ENCODE measurements at regions not wholly inside any gene's neighbourhood (a gene's known extent, or its start where the extent isn't known, plus 50 kb on each side); places are given as distances from the start of the nearest gene placed in this dataset.

DNA sequence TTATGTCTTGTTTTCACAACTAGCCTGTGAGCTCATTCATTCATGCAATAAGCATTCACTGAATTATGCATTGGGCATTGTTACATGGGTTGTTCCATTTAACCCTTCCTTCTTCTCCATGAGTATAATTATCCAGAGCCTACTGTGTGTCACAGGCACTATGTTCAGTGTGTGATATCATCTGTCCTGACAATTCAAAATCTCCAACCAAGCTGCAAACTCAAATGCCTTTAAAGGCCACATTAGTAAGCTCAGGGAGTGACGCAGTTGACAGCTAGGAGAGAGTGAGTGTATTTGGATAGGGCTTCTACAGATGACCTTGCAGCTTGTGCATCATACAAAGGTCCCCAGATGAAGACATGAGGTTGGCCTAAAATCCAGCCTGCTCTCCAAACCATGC, 289.5 kb downstream of the OMA1 start:
- no peaks in the 10 kb centered on the region for H3K36me3 Mint-ChIP-seq
- H3K4me3 Mint-ChIP-seq: no peak overlapping the region
- H3K27ac Mint-ChIP-seq: no peak overlapping the region
- no peak for ATAC-seq
- no peak for DNase-seq (ENCODE audit: low spot score in 2 of 2)
- no peaks in the 10 kb centered on the region for H3K9me3 Mint-ChIP-seq
- H3K4me1 Mint-ChIP-seq: no peaks in the 10 kb centered on the region

DNA sequence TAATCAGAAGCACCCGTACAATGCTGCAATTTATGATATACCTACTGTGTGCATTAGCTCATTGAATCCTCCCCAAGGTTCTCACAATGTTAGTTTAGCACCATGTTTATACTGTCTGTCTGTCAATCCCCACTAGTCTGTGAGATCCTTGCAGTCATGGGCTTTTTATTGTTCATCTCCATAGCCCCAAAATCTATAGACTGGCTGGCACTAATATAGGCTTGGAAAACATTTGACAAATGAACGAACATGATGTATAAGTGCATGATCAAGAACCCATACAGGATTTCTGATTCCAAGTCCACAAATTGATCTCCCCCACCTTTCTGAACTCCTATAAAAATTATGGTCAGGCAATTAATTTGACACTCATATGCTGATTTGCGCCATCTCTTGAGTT, 290.0 kb downstream of the OMA1 start:
- Mint-ChIP-seq H3K27ac (no peak overlapping the region), H3K4me3 (no peak overlapping the region), H3K9me3 (no peaks in the 10 kb centered on the region), H3K36me3 (no peaks in the 10 kb centered on the region), H3K4me1 (no peaks in the 10 kb centered on the region)
- DNase-seq (ENCODE audit: low spot score in 2 of 2): no peak
- no peak for ATAC-seq

DNA sequence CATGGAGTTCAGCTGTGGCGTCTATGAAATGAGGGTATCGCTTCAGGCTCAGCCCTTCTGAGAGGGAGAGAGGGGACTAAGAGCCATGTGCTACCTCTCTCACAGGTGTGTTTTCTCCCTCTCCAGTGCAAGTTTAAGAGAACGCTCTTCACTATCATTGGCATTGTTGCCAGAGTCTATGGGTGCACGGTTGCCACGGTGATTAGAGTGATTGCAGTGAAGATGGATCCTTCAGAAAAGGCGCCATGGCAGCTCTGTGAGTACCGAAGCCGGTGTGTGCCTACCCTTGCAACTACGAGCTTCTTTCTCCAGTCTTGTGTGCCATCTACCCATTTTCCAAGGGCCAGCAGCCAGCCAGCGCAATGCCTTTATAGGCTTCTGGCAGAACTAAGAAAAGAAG, 290.5 kb downstream of the OMA1 start:
- Mint-ChIP-seq H3K4me1 (no peaks in the 10 kb centered on the region), H3K36me3 (no peaks in the 10 kb centered on the region), H3K9me3 (no peaks in the 10 kb centered on the region), H3K27ac (no peak overlapping the region), H3K4me3 (no peak overlapping the region)
- no peak for DNase-seq (ENCODE audit: low spot score in 2 of 2)
- no peak for ATAC-seq

DNA sequence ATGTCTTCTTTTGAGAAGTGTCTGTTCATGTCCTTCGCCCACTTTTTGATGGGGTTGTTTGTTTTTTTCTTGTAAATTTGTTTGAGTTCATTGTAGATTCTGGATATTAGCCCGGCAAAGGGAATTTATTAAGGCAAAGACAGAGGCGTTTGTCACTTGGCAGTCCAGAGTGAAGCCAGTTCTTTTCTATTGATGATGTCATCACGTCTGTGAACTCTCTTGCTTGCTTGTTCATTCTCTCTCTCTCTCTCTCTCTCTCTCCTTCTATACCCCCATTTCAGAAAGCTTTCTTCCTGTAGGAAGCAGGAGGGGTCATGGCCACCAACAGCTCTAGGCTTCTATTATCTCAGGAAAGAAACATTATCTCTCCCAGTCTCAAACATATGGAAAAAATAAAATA, 291.3 kb downstream of the OMA1 start:
- peaks cover 2% of the 10 kb centered on the region for H3K4me1 Mint-ChIP-seq
- no peak for ATAC-seq
- H3K4me3 Mint-ChIP-seq: no peak overlapping the region
- no peak overlapping the region for H3K27ac Mint-ChIP-seq
- H3K9me3 Mint-ChIP-seq: no peaks in the 10 kb centered on the region
- no peaks in the 10 kb centered on the region for H3K36me3 Mint-ChIP-seq
- no peak for DNase-seq (ENCODE audit: low spot score in 2 of 2)

DNA sequence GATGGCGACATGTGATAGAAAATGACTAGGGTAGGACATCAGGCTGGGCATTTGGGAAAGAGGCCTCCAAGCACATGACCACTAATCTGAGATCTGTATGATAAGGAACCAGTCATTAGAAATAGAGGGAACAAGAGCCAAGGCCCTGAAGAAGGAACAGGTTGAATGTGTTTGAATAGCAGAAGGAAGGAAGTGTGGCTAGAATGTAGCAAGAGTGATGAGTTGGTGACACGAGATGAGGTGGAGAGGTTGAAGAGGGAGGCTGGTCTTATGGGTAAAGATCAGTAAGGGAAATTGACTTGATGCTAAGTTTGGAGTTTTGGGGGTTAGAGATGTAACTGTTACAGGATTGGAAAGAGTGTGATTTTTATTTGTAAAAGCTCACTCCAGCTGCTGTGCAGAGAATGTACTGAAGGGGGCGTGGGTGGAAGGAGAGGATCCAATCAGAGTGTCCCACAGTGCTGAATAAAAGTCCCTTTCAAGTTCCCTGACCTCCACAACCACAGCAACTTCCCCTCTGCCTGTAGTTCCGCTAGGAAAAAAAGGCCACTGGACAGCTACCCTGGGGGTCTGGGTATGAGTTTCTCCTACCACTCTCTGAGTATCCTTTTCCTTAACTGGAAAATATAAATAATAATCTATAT, 295.0 kb downstream of the OMA1 start:
- ATAC-seq (no peak), DNase-seq (ENCODE audit: low spot score in 2 of 2) (no peak)
- Mint-ChIP-seq H3K36me3 (no peaks in the 10 kb centered on the region), H3K4me1 (peaks cover 5% of the 10 kb centered on the region), H3K27ac (no peak overlapping the region), H3K4me3 (no peak overlapping the region), H3K9me3 (no peaks in the 10 kb centered on the region)

DNA sequence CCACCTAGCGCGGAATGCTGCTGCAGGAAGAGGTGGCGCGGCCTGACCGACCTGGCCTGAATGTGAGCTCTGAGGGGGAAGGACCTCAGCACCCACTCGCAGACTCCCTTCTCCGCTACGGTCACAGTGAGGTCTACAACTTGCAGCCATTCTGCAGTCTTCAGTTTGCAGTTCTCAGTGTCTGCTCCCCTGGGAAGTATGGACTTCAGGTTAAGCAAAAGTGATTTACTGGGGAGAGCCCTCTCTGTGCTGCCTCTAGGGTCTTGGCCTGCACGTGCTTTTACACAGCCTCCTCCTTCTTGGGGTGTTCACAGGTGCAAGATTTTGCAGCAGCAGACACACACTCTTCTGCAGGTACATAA, 296.0 kb downstream of the OMA1 start:
- H3K36me3 Mint-ChIP-seq: no peaks in the 10 kb centered on the region
- no peaks in the 10 kb centered on the region for H3K9me3 Mint-ChIP-seq
- ATAC-seq (no peak), DNase-seq (ENCODE audit: low spot score in 2 of 2) (no peak)
- no peak overlapping the region for H3K27ac Mint-ChIP-seq
- H3K4me1 Mint-ChIP-seq: peaks cover 5% of the 10 kb centered on the region
- peak overlapping the region; percentile 53 for H3K4me3 Mint-ChIP-seq

DNA sequence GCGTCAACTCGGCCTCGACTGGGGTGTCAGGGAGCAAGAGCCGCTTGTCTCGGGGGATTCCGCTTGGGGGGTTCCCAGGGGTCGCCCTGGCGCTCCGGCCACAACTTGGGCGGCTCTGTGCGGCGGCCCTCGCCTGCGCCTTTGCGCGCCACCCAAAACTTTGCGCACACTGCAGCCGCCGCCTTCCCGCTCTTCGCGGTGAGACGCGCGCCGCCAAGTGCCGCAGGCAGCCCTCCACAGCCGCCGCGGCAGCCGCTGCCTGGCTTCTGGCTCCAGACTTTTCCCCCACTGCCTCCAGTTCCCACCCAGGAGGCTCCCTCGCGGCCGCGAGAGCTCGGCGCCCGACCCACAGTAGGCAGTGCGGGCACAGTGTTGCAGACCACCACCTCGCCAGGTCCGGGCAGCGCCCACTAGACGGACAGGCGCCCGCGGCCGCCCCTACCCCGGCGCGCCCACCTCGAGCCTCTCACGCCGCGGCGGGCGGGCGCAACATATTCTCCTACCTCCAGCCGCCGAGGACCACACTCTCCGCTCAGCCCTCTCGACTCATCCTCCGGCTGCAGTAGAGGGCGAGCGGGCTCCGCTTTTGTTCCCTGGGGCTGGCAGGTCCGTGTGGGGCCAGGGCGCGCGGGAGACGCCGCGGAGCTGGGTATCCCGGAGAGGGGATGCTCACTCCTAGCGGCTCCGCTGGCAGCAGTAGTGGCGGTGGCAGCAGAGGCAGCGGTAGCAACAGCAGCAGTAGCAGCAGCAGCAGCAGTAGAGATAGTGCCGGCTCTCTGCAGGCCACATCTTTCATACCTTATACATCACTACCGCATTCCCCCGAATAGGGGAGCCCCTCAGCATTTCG, 296.6 kb downstream of the OMA1 start:
- DNase-seq (ENCODE audit: low spot score in 2 of 2): peak; percentile 3 to 53
- H3K36me3 Mint-ChIP-seq: no peaks in the 10 kb centered on the region
- no peaks in the 10 kb centered on the region for H3K9me3 Mint-ChIP-seq
- peaks cover 5% of the 10 kb centered on the region for H3K4me1 Mint-ChIP-seq
- peak overlapping the region; percentile 53 for H3K4me3 Mint-ChIP-seq
- H3K27ac Mint-ChIP-seq: no peak overlapping the region
- ATAC-seq: peak; percentile 64

DNA sequence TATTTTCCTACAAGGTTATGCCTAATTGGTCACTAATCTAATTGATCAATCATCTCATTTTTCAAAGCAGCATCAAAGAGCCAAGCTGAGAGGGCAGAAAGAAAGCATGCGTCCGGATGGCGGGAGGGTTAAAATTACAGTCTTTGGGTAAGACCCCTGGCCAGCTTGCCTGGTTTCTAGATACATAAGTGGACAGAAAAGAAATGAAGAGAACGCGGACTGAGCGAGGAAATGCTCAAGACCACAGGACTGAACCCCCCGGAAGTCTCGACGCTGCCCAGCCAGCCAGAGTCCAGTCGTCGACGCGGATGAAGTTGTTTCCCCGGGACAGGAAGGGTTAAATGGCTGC, 297.2 kb downstream of the OMA1 start:
- no peak for DNase-seq (ENCODE audit: low spot score in 2 of 2)
- Mint-ChIP-seq H3K4me3 (peak overlapping the region; percentile 18), H3K4me1 (peaks cover 5% of the 10 kb centered on the region), H3K36me3 (no peaks in the 10 kb centered on the region), H3K9me3 (no peaks in the 10 kb centered on the region), H3K27ac (no peak overlapping the region)
- ATAC-seq: no peak

DNA sequence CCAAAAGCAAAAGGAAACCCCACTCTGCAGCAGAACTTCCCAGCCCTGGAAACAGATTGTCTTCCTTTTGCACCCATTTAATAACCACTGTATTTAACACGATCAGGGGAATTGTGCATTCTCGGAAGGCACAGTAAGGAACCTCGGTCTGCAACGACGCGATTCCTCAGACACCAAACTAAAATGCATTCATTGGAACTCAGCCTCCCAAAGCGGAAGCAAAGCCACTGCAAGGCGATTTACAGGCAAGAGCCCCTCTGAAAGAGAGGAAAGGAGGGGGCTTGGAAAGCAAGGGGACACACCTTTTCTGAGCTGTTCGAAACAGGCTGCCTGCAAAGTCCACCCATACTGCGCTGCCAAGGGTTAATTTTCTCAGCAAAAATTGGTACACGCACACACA, 297.7 kb downstream of the OMA1 start:
- no peaks in the 10 kb centered on the region for H3K36me3 Mint-ChIP-seq
- no peaks in the 10 kb centered on the region for H3K9me3 Mint-ChIP-seq
- ATAC-seq (no peak), DNase-seq (ENCODE audit: low spot score in 2 of 2) (no peak)
- H3K4me3 Mint-ChIP-seq: peak overlapping the region; percentile 18
- H3K27ac Mint-ChIP-seq: no peak overlapping the region
- H3K4me1 Mint-ChIP-seq: peaks cover 5% of the 10 kb centered on the region

DNA sequence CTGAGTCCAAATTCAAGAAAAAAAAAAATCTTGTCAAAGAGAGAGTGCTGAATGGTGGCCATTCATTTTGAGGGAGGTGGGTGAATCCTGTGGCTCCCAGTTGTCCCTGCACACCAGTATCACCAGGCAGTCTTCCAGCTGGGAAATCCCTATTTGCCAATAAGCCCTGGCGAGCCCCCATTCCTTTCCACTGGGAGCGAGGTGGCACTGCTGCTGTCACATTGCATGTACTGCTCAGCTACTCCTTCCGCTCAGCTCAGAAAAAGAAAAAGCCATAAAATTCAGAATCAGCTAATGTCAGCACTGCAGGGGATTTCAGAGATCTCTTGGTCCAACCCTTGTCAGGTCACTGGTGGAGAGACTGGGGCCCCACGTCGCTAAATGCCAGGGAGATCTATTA, 298.5 kb downstream of the OMA1 start:
- Mint-ChIP-seq H3K36me3 (no peaks in the 10 kb centered on the region), H3K4me3 (no peak overlapping the region), H3K9me3 (no peaks in the 10 kb centered on the region), H3K27ac (no peak overlapping the region), H3K4me1 (peaks cover 5% of the 10 kb centered on the region)
- ATAC-seq (no peak), DNase-seq (ENCODE audit: low spot score in 2 of 2) (no peak)

DNA sequence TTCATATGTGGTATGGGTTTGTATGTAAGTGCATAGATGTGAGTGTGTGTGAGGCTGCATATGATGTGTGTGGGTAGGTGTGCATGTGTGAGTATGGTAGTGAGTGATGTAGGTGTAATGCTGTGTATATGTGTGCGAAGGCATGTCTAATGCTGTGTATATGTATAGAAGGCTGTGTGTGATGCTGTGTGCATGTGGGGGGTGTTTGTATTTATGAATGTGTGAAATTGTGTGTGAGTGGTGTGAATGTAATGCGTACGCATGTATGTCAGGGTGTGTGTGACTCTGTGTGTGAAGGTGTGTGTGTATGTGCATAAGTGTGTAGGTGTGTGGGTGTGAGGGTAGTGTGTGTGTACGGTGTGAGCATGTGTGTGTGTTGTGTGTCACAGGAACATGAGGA, 300.0 kb downstream of the OMA1 start:
- H3K9me3 Mint-ChIP-seq: no peaks in the 10 kb centered on the region
- no peak overlapping the region for H3K4me3 Mint-ChIP-seq
- DNase-seq (ENCODE audit: low spot score in 2 of 2): no peak
- H3K4me1 Mint-ChIP-seq: peaks cover 5% of the 10 kb centered on the region
- no peaks in the 10 kb centered on the region for H3K36me3 Mint-ChIP-seq
- H3K27ac Mint-ChIP-seq: no peak overlapping the region
- ATAC-seq: no peak

DNA sequence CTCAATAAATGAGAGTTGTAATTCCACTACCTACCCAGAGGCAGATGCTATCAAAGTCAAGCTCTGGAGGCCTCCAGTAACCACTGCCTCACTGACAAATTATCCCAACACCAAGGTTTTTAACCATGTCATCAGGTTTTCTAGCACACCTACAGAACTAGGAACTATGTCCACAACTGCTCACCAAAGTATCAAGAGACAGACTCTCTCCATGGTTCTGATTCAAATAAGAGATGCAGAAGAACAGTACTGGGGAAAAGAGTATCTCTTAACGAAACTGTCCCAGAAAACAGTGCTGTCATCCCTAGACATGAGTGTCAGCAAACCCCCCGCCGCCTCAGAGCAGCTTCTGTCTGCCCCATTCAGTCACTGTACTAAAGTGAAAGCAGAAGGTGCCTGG, 301.7 kb downstream of the OMA1 start:
- Mint-ChIP-seq H3K27ac (no peak overlapping the region), H3K4me3 (no peak overlapping the region), H3K9me3 (no peaks in the 10 kb centered on the region), H3K4me1 (no peaks in the 10 kb centered on the region), H3K36me3 (no peaks in the 10 kb centered on the region)
- no peak for DNase-seq (ENCODE audit: low spot score in 2 of 2)
- peak; percentile 21 for ATAC-seq

DNA sequence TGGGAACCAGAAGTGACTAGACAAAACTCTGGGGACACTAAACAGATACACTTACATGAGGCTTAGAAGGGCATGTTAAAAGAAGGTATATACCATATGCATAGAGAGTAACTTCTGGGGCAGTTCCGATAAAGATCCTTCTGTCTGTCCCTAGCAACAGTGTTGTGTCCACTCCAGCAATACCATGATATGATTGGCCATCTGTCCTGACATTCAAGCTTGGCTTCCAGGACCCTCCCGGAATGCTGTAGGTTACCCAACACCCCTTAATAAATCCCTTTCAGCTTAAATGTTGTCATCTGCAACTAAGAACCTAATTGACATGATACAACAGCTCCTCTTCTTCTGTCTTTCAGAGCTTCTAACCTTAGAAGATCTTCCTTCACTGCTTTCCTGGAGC, 307.7 kb downstream of the OMA1 start:
- no peaks in the 10 kb centered on the region for H3K4me1 Mint-ChIP-seq
- H3K36me3 Mint-ChIP-seq: no peaks in the 10 kb centered on the region
- ATAC-seq (no peak), DNase-seq (ENCODE audit: low spot score in 2 of 2) (no peak)
- H3K4me3 Mint-ChIP-seq: no peak overlapping the region
- no peak overlapping the region for H3K27ac Mint-ChIP-seq
- H3K9me3 Mint-ChIP-seq: no peaks in the 10 kb centered on the region

DNA sequence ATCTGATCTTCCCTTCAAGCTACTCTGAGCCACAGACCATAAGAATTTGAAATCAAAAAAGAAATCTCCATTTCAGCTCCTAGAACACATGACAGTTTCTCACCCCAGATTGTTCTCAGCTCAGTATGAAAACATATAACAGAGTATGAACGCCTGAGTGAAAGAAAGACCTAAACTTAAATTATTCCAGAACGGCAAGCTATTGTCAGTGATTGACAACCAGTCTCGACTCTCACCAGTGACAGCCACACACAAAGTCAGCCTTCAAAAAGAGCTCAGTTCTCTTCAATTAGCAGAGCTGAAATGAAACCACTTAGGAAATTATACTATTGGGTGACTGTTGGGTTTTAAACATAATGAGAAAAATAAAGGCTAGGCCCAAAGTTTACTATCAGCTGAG, 312.8 kb downstream of the OMA1 start:
- no peaks in the 10 kb centered on the region for H3K36me3 Mint-ChIP-seq
- ATAC-seq (no peak), DNase-seq (ENCODE audit: low spot score in 2 of 2) (no peak)
- H3K4me3 Mint-ChIP-seq: no peak overlapping the region
- no peak overlapping the region for H3K27ac Mint-ChIP-seq
- H3K9me3 Mint-ChIP-seq: no peaks in the 10 kb centered on the region
- H3K4me1 Mint-ChIP-seq: no peaks in the 10 kb centered on the region

DNA sequence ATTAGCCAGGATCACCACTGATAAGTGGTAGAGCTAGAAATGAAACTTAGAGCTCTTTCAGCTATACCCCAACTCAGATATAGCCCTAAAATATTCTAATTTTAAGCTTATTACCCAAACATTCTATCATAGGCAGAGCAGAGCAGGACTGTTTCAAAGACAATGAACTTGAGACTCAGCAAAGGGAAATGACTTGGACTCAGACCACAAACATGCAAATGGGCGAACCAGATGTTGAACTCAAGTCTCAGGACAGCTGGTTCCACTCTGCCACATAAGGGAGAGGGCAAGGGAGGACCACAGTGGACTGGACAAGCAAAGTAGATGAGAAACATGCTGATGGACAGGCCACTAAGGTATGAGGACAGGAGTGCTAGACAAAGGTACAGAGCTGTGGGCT, 315.3 kb downstream of the OMA1 start:
- H3K36me3 Mint-ChIP-seq: no peaks in the 10 kb centered on the region
- no peaks in the 10 kb centered on the region for H3K9me3 Mint-ChIP-seq
- ATAC-seq (peak; percentile 31), DNase-seq (ENCODE audit: low spot score in 2 of 2) (no peak)
- H3K4me3 Mint-ChIP-seq: no peak overlapping the region
- no peaks in the 10 kb centered on the region for H3K4me1 Mint-ChIP-seq
- no peak overlapping the region for H3K27ac Mint-ChIP-seq

DNA sequence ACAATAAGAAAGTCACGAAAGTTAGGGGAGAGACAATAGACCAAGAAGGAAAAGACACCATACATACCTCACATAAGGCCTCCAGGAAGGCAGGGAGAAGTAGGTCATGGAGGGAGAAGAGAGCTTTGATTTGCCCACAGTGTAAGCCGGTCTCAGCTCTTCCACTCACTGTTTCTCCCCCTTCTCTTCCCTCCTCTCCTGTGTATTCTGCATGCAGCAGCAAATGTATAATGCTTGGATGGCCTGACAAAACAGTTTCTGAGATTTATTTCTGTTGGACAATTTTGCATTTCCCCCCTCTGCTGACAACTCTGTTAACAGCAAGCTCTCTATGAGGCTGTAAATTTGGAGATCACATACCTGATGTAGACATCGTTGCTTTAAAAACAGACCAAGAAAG, 318.9 kb downstream of the OMA1 start:
- Mint-ChIP-seq H3K9me3 (no peaks in the 10 kb centered on the region), H3K4me1 (no peaks in the 10 kb centered on the region), H3K4me3 (no peak overlapping the region), H3K36me3 (no peaks in the 10 kb centered on the region), H3K27ac (no peak overlapping the region)
- ATAC-seq: no peak
- DNase-seq (ENCODE audit: low spot score in 2 of 2): no peak

All from stimulated activated effector memory CD8-positive, alpha-beta T cell treated with anti-CD3 and anti-CD28 coated beads, Interleukin-12 subunit alpha, Interleukin-12 subunit beta, amount 100 ng/mL, for 72 hours (primary cell).